Coronary artery (tissue), 2 donors: ENCODE measurements at regions not wholly inside any gene's neighbourhood (a gene's known extent, or its start where the extent isn't known, plus 50 kb on each side); places are given as distances from the start of the nearest gene placed in this dataset.

ENCODE experiments used
- DNase-seq: peaks from one replicate; pipeline ENCODE4 v3.0.0-alpha.2; 2017; ENCODE audit warnings: low spot score
- H3K27ac ChIP-seq, 2 donors: fragments of 200-600 bp; sonication (generic); one replicate each; pipeline ENCODE4 v1.5.1; 2016 to 2019
- H3K4me3 ChIP-seq: fragments of 200-600 bp; sonication (generic); 2 replicates; pipeline ENCODE4 v1.5.1; 2016; ENCODE audit warnings: mild to moderate bottlenecking, moderate library complexity
- TF ChIP-seq, protein P1 (sequence below): fragments of 200-600 bp; sonication (generic); IDR thresholded peaks from one replicate; pipeline ENCODE4 v1.5.1; 2019; ENCODE audit warnings: antibody characterized with exemption

DNA sequence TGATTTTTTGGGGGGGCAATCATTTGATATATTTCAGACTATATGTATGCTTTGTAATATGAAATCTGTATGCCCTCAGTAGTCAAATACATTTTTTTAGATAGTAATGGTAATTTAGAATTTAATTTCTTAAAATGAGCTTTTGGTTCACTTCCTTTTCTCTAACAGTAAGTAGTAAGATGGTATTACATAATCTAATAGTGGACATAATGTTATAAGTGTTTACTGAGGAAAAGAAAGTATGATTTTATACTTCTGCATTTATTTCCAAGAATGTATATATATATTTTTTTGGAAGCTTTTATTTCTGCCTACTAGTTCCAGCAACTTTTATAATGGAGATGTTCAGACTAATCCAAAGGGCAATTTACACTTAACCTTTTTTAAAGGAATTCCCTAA, 1450.7 kb upstream of the TENM3 start:
- Histone ChIP-seq H3K27ac (no peak overlapping the region), H3K4me3 (no peak overlapping the region)
- DNase-seq = no peak
- TF ChIP-seq, protein P1, sequence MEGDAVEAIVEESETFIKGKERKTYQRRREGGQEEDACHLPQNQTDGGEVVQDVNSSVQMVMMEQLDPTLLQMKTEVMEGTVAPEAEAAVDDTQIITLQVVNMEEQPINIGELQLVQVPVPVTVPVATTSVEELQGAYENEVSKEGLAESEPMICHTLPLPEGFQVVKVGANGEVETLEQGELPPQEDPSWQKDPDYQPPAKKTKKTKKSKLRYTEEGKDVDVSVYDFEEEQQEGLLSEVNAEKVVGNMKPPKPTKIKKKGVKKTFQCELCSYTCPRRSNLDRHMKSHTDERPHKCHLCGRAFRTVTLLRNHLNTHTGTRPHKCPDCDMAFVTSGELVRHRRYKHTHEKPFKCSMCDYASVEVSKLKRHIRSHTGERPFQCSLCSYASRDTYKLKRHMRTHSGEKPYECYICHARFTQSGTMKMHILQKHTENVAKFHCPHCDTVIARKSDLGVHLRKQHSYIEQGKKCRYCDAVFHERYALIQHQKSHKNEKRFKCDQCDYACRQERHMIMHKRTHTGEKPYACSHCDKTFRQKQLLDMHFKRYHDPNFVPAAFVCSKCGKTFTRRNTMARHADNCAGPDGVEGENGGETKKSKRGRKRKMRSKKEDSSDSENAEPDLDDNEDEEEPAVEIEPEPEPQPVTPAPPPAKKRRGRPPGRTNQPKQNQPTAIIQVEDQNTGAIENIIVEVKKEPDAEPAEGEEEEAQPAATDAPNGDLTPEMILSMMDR = no peak

DNA sequence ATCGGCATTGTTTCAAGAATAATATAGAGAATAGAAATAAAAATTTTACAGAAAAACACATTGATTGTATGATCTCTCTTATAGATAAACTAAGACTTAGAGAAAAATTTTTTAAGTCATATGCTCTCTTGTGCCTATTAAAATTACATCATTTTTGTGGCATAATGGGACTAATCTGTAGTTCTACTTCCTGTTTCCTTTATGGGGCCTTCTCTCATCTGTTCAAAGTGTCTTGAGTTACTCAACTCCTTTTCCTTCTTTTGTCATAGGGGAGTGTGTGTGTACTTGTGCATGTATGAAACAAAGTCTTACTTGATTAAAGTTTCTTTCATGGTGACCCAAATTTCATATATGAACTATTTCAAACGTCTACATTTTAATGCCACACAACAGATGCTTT, 1448.9 kb upstream of the TENM3 start:
- Histone ChIP-seq H3K27ac (no peak overlapping the region), H3K4me3 (no peak overlapping the region)
- no peak for DNase-seq
- TF ChIP-seq, protein P1 = no peak

DNA sequence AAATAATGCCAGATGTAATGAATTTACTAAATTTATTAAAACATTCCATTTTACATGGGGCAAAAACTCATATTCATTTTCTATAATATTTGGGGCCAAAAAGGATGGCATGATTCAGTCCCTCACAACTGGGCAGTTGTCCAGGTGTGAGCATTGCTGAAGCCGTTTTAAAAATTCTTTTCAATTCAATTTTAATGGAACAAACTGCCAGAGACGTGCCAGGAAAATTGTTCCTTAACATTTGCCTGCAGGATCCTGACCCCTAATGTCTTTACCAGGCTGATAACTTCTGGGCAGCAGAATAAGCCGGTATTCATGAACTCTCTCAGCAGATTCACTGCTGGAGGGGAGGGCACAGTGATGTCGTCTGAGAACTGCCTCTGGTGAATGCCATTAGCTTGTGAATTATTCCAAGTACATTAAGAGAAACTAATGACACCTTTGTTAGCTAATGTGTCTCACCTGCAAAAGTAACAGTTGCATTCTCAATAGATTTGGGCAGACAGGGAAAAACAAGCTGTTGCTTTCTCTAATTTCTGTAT, 1445.1 kb upstream of the TENM3 start:
- H3K4me3 ChIP-seq = no peak overlapping the region
- TF ChIP-seq, protein P1 = no peak
- no peak for DNase-seq
- no peak overlapping the region for H3K27ac ChIP-seq

DNA sequence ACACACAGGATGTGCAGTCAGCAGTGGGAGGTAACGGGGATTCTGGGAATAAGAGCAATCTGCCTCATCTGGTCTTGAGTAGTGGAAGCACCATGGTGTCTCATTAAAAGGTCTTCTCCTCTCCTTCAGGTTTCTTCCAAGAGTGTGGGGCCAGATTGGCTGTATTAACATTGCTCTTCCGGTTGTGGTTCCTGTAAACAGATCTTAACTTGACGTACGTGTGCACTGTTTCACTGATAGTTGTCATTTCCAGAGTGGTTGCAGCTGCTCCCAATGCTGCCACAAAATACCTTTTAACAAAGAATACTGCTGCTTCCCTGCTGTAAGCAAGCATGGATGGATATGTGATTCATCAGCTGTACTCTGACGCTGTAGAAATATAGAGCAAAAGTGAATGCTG, 1443.4 kb upstream of the TENM3 start:
- Histone ChIP-seq H3K4me3 (no peak overlapping the region), H3K27ac (no peak overlapping the region)
- DNase-seq = no peak
- TF ChIP-seq, protein P1 = no peak

DNA sequence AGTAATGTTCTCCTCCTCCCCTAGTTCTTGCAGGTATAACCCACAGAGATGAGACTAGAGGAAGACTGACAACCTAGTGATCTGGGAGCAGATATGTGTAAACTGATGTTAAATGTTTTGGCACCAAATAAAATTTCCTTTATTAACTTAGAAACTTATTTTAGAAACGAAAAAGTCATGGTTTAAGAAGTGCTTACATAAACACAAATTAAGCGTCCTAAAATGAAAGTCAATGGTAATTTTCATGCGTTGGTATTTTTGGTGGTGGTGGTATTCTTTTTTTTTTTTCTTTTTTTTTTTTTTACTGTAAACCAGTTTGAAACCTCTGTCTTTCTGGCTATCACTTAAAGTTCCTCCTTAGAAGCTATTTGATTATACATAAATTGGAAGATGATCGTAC, 1438.1 kb upstream of the TENM3 start:
- H3K27ac ChIP-seq = no peak overlapping the region
- TF ChIP-seq, protein P1 = no peak
- DNase-seq = no peak
- no peak overlapping the region for H3K4me3 ChIP-seq

DNA sequence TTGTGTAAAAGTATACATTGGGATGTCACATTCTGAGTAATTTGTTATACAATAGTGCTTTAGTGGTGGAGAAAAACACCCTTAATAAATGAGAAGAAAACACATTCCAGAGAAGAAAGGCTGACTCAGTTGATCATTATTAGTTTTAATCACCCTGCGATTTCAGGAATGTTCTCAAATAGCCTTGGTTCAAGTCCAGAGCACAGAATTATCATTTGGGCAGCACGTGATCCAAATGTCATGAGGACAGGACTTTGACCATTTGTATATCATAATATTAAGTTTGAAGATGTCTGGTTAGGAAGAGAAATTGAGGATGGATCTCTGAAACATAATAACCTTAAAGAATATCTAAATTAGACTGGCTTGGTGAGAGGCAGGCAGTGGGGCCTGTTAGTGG, 1434.3 kb upstream of the TENM3 start:
- no peak for DNase-seq
- TF ChIP-seq, protein P1 = no peak
- Histone ChIP-seq H3K27ac (no peak overlapping the region), H3K4me3 (no peak overlapping the region)

DNA sequence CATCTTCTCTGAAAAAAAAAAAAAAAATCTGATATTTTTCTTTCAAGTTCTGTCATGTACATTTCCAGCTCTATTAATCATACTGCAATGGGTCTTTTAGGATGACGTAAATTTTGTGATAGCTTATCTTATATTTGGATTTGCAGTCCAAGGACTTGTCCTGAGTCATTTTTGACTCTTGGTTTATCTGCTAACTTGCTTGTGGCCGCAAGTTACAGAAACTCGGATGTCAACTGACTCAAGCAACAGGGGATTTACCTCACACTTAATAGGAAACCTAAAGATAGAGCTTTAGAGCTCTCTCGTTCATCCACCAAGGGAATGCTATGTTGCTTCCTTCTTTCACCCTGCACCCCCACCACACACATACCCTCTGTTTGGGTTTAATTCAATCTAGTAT, 1433.8 kb upstream of the TENM3 start:
- TF ChIP-seq, protein P1 = no peak
- Histone ChIP-seq H3K4me3 (no peak overlapping the region), H3K27ac (no peak overlapping the region)
- no peak for DNase-seq
